HK-2 (cell line): ENCODE measurements at regions not wholly inside any gene's neighbourhood (a gene's known extent, or its start where the extent isn't known, plus 50 kb on each side); places are given as distances from the start of the nearest gene placed in this dataset.
"Not testable (repeated sequence)": the region's sequence is repeated elsewhere in the genome, so short reads cannot be mapped to it uniquely, and the experiment has no call there.

Experiments
- DNase-seq: peaks from one replicate; pipeline ENCODE4 v3.0.0-alpha.2; 2018; ENCODE audit not compliant: unreplicated experiment

- no peak for DNase-seq
Measured at GRCh38 chr10:76665029-76665428, 972.6 kb downstream of the KCNMA1 start.

GRCh38 chr10:76657337-76658012 lies 980.1 kb downstream of the KCNMA1 start:
- DNase-seq = no peak

- DNase-seq = no peak
Measured at GRCh38 chr10:76651154-76651553, 986.5 kb downstream of the KCNMA1 start.

GRCh38 chr10:76649723-76650127 lies 987.9 kb downstream of the KCNMA1 start:
- DNase-seq = peak; percentile 41

GRCh38 chr10:76649254-76649653 lies 988.4 kb downstream of the KCNMA1 start:
- DNase-seq = no peak

GRCh38 chr10:76647301-76647700 lies 990.3 kb downstream of the KCNMA1 start:
- DNase-seq = no peak

- DNase-seq = no peak
Measured at GRCh38 chr10:76645341-76645740, 992.3 kb downstream of the KCNMA1 start.

GRCh38 chr10:76644476-76644875 lies 993.1 kb downstream of the KCNMA1 start:
- no peak for DNase-seq

GRCh38 chr10:76643511-76643911 lies 994.1 kb downstream of the KCNMA1 start:
- no peak for DNase-seq

- no peak for DNase-seq
Measured at GRCh38 chr10:76642358-76642757, 995.2 kb downstream of the KCNMA1 start.

- no peak for DNase-seq
Measured at GRCh38 chr10:76641215-76641614, 996.4 kb downstream of the KCNMA1 start.

GRCh38 chr10:76640806-76641205 lies 996.8 kb downstream of the KCNMA1 start:
- DNase-seq = no peak

GRCh38 chr10:76632767-76633051 lies 1004.9 kb downstream of the KCNMA1 start:
- DNase-seq = no peak

- no peak for DNase-seq
Measured at GRCh38 chr10:76631884-76632766, 1005.5 kb downstream of the KCNMA1 start.

GRCh38 chr10:76631036-76631670 lies 1006.5 kb downstream of the KCNMA1 start:
- DNase-seq = no peak

- DNase-seq = no peak
Measured at GRCh38 chr10:76628801-76629200, 1008.8 kb downstream of the KCNMA1 start.

GRCh38 chr10:76626386-76626785 lies 1011.2 kb downstream of the KCNMA1 start:
- DNase-seq = no peak

GRCh38 chr10:76624470-76624869 lies 1013.1 kb downstream of the KCNMA1 start:
- no peak for DNase-seq

- no peak for DNase-seq
Measured at GRCh38 chr10:76621886-76622620, 1015.6 kb downstream of the KCNMA1 start.

- DNase-seq = no peak
Measured at GRCh38 chr10:76618641-76619040, 1019.0 kb downstream of the KCNMA1 start.

- no peak for DNase-seq
Measured at GRCh38 chr10:76618171-76618570, 1019.4 kb downstream of the KCNMA1 start.

GRCh38 chr10:76616666-76617065 lies 1020.9 kb downstream of the KCNMA1 start:
- not testable (repeated sequence) for DNase-seq
